Body of pancreas (tissue), 4 donors: ENCODE measurements at regions not wholly inside any gene's neighbourhood (a gene's known extent, or its start where the extent isn't known, plus 50 kb on each side); places are given as distances from the start of the nearest gene placed in this dataset.

Source experiments
- CTCF ChIP-seq, 7 experiments: fragments of 450-650 bp in 4 of 7; fragments of 200-600 bp in 3 of 7; sonication (generic) in 3 of 7; IDR thresholded peaks; one replicate each; pipeline ENCODE4 v1.5.1; 2016 to 2019; ENCODE audit warnings: antibody characterized with exemption in 7 of 7
- POLR2A ChIP-seq, 3 donors: fragments of 450-650 bp; IDR thresholded peaks; one replicate each; pipeline ENCODE4 v1.6.1; 2016; ENCODE audit warnings: antibody characterized with exemption in 3 of 3, mild to moderate bottlenecking in 2 of 3

GRCh38 chrX:41025926-41026701 lies 59.1 kb upstream of the USP9X start:
- TF ChIP-seq CTCF (IDR thresholded peaks at IDR 0.05), result no peak
- no peak for TF ChIP-seq POLR2A (IDR thresholded peaks at IDR 0.05)
